IgD-negative memory B cell (primary cell): ENCODE measurements at regions not wholly inside any gene's neighbourhood (a gene's known extent, or its start where the extent isn't known, plus 50 kb on each side); places are given as distances from the start of the nearest gene placed in this dataset.

Source experiments
- H3K27ac Mint-ChIP-seq, 3 donors: one replicate each; pipeline ENCODE4 v1.8.0; 2020 to 2022; ENCODE audit warnings: mild to moderate bottlenecking in 3 of 3, mixed read lengths in 3 of 3, moderate library complexity in 1 of 3
- H3K27me3 Mint-ChIP-seq: one replicate; pipeline ENCODE4 v1.8.0; 2021; ENCODE audit warnings: mixed read lengths
- H3K36me3 Mint-ChIP-seq: one replicate; pipeline ENCODE4 v1.8.0; 2020; ENCODE audit warnings: mild to moderate bottlenecking, mixed read lengths
- H3K4me1 Mint-ChIP-seq, 3 donors: one replicate each; pipeline ENCODE4 v1.8.0; 2020 to 2022; ENCODE audit warnings: mixed read lengths in 3 of 3, mild to moderate bottlenecking in 1 of 3
- H3K4me3 Mint-ChIP-seq, 4 donors: one replicate each; pipeline ENCODE4 v1.8.0; 2020 to 2022; ENCODE audit warnings: mild to moderate bottlenecking in 4 of 4, mixed read lengths in 4 of 4, moderate library complexity in 3 of 4
- H3K9me3 Mint-ChIP-seq, 3 donors: one replicate each; pipeline ENCODE4 v1.8.0; 2020 to 2021; ENCODE audit warnings: mixed read lengths in 3 of 3, mild to moderate bottlenecking in 1 of 3

GRCh38 chr4:56086073-56086541 lies 137.4 kb downstream of the CEP135 start:
- Mint-ChIP-seq H3K27ac (no peak overlapping the region), H3K4me1 (peaks cover 0 to 5% (median 2%) of the 10 kb centered on the region in 3 donors), H3K4me3 (peak overlapping the region in 1 of 4 donors; percentile 5), H3K27me3 (no peaks in the 10 kb centered on the region), H3K9me3 (no peaks in the 10 kb centered on the region), H3K36me3 (peaks cover 2% of the 10 kb centered on the region)

GRCh38 chr4:56085275-56085674 lies 136.5 kb downstream of the CEP135 start:
- Mint-ChIP-seq H3K27ac (no peak overlapping the region), H3K4me3 (peak overlapping the region in 1 of 4 donors; percentile 3), H3K36me3 (peaks cover 2% of the 10 kb centered on the region), H3K4me1 (peaks cover 0 to 5% (median 2%) of the 10 kb centered on the region in 3 donors), H3K27me3 (no peaks in the 10 kb centered on the region), H3K9me3 (no peaks in the 10 kb centered on the region)

- Mint-ChIP-seq H3K4me3 (no peak overlapping the region), H3K27me3 (no peaks in the 10 kb centered on the region), H3K36me3 (peaks cover 2% of the 10 kb centered on the region), H3K4me1 (peaks cover 0 to 5% (median 2%) of the 10 kb centered on the region in 3 donors), H3K27ac (no peak overlapping the region), H3K9me3 (no peaks in the 10 kb centered on the region)
These were observed 136.1 kb downstream of the CEP135 start for GRCh38 chr4:56084851-56085250.
